Muscle of leg (tissue), 3 donors: ENCODE measurements at regions not wholly inside any gene's neighbourhood (a gene's known extent, or its start where the extent isn't known, plus 50 kb on each side); places are given as distances from the start of the nearest gene placed in this dataset.
A peak's percentile ranks its signal among the peaks of the same experiment; 100 is the strongest.

Experiments
- DNase-seq: peaks from one replicate; pipeline ENCODE4 v3.0.0; 2013
- H3K27ac ChIP-seq: one replicate; pipeline ENCODE4 v1.5.1; 2013; ENCODE audit warnings: mild to moderate bottlenecking, low read length, control low read depth
- H3K27me3 ChIP-seq: one replicate; pipeline ENCODE4 v1.6.1; 2013; ENCODE audit warnings: low read length; ENCODE audit not compliant: control insufficient read depth, insufficient read depth
- H3K36me3 ChIP-seq: one replicate; pipeline ENCODE4 v1.6.1; 2013; ENCODE audit warnings: low read length; ENCODE audit not compliant: control insufficient read depth, insufficient read depth
- H3K4me1 ChIP-seq: one replicate; pipeline ENCODE4 v1.6.1; 2013; ENCODE audit warnings: low read length; ENCODE audit not compliant: control insufficient read depth, insufficient read depth
- H3K4me3 ChIP-seq: one replicate; pipeline ENCODE4 v1.5.1; 2013; ENCODE audit warnings: low read length, control low read depth
- H3K9me3 ChIP-seq: replicated peaks from 2 replicates; pipeline ENCODE4 v1.6.1; 2013; ENCODE audit warnings: low read depth, low read length; ENCODE audit not compliant: control insufficient read depth
- WGBS: methylation state at CpG from one replicate; pipeline ENCODE4 v1.1.5; 2013; ENCODE audit warnings: missing lambda C conversion rate; ENCODE audit not compliant: insufficient coverage; 5-methylcytosine and 5-hydroxymethylcytosine counted together

GRCh38 chr4:153939570-153939969 is 150.7 kb upstream of the SFRP2 start:
- Histone ChIP-seq H3K27me3 (no peaks in the 10 kb centered on the region), H3K4me3 (no peak overlapping the region), H3K27ac (no peak overlapping the region), H3K36me3 (no peaks in the 10 kb centered on the region), H3K9me3 (no peaks in the 10 kb centered on the region), H3K4me1 (no peaks in the 10 kb centered on the region)
- WGBS, result no CpG with 5 or more reads among the region's 1 CpG
- DNase-seq, result peak; percentile 60

- Histone ChIP-seq H3K27me3 (no peaks in the 10 kb centered on the region), H3K4me1 (no peaks in the 10 kb centered on the region), H3K9me3 (no peaks in the 10 kb centered on the region), H3K4me3 (no peak overlapping the region), H3K36me3 (no peaks in the 10 kb centered on the region), H3K27ac (no peak overlapping the region)
- no CpG with 5 or more reads among the region's 4 CpGs for WGBS
- DNase-seq, result no peak
Observed at GRCh38 chr4:153938994-153939393, 150.1 kb upstream of the SFRP2 start.

DNA sequence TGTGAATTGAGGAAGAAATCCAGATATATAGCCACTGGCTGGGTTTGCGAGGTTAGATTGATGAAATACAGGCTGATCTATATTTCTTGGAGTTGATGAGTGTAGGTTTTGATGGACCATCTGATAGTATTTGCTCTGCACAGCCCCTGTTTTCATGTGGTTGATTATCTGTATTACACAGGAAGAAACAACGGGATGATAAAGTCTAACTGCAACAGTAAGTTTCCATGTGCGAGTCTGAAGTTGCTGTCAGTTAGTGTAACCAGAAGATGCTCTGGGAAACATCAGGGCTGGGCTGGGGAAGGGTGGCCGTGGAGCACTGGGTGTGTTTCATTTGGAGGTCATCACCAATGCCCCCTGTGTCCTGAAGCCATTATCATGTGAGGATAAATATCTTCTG is 148.4 kb upstream of the SFRP2 start:
- no peak for DNase-seq
- Histone ChIP-seq H3K27me3 (no peaks in the 10 kb centered on the region), H3K9me3 (no peaks in the 10 kb centered on the region), H3K4me1 (peaks cover 3% of the 10 kb centered on the region), H3K36me3 (no peaks in the 10 kb centered on the region), H3K27ac (no peak overlapping the region), H3K4me3 (no peak overlapping the region)
- 60% methylated on average over 4 of the region's 4 CpGs for whole genome bisulfite sequencing

DNA sequence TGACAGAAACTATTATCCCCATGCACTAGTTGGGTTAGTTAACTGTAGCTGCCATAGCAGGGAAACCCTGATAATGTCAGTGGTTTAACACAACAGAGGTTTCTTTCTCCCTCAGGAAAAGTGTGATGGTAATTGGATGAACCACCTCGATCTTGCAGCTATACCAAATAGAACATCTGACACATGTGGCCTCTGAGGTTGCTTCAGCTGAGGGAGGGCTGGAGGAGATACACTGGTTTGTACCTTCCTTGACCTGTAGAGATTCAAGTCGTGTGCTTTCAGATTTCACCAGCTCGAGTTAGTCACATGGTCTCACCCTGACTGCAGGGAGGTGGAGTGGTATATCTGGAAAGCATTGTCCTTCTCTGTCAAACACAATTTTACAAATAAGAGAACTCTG is 147.2 kb upstream of the SFRP2 start:
- Histone ChIP-seq H3K9me3 (no peaks in the 10 kb centered on the region), H3K4me1 (peaks cover 3% of the 10 kb centered on the region), H3K36me3 (no peaks in the 10 kb centered on the region), H3K4me3 (no peak overlapping the region), H3K27ac (no peak overlapping the region), H3K27me3 (no peaks in the 10 kb centered on the region)
- no peak for DNase-seq
- no CpG with 5 or more reads among the region's 3 CpGs for WGBS

GRCh38 chr4:153934688-153935017 is 145.8 kb upstream of the SFRP2 start:
- H3K36me3 ChIP-seq, result no peaks in the 10 kb centered on the region
- no peaks in the 10 kb centered on the region for H3K27me3 ChIP-seq
- H3K4me1 ChIP-seq, result peaks cover 3% of the 10 kb centered on the region
- H3K27ac ChIP-seq, result no peak overlapping the region
- H3K9me3 ChIP-seq, result no peaks in the 10 kb centered on the region
- peak; percentile 15 for DNase-seq
- WGBS, result no CpG with 5 or more reads among the region's 3 CpGs
- H3K4me3 ChIP-seq, result no peak overlapping the region

DNA sequence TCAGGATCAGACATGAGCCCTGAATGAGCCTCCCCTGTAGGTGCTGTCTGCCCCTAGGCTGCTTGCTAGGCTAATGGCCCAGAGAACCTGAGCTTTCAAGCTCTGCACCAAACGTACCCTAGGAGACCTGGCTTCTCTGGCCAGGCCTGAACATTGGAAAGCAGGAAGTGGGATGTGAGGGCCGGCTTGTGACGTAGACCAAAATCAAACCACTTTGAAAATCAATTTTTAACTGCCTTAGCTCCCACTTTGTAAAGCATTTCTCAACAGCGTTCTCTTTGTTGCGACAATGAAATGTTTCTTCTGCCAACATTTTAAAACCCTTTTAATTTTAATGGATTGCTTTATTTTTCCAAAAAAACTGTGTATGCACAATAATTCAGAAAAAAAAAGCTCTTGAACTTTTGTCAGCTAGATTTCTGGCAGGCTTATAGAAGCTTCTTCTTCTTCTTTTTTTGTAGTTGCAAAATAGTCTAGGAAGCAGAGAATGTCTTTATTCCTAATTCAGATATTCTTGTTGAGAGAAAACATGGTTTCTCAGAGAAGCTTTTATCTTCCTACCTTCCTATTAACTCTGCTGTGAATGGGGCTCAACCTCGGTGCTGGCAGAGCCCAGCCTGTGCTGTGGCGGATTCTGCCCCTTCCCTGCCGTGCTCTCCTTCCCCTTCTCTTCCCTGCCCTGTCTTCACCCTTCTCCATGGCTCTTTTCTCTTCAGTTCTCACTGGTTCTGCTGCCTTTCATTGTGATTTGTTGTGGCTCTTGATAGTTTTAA is 145.2 kb upstream of the SFRP2 start:
- Histone ChIP-seq H3K27me3 (no peaks in the 10 kb centered on the region), H3K4me1 (peaks cover 3% of the 10 kb centered on the region), H3K4me3 (no peak overlapping the region), H3K27ac (no peak overlapping the region), H3K9me3 (no peaks in the 10 kb centered on the region), H3K36me3 (no peaks in the 10 kb centered on the region)
- WGBS, result 64% methylated on average over 4 of the region's 8 CpGs
- peak; percentile 49 for DNase-seq

DNA sequence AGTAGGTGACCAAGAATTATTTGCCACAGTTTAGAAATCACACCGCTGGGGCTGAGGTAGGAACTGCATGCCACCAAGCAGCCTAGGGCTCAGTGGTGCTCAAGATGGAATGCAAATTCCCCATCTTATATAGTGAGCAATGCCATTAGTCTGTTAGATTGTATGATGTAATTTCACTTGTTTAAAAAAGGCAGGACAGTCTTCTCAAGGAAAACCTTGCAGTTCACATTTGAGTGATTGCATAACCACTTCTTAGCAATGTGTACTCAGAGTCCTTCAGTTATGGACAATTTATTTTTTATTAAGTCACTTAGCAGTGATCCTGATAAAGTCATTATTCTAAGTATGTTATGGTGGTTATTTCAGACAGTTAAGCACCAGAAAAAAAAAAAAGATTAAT is 142.9 kb upstream of the SFRP2 start:
- no CpG with 5 or more reads among the region's 1 CpG for WGBS
- Histone ChIP-seq H3K4me3 (no peak overlapping the region), H3K9me3 (no peaks in the 10 kb centered on the region), H3K36me3 (no peaks in the 10 kb centered on the region), H3K4me1 (peaks cover 3% of the 10 kb centered on the region), H3K27me3 (no peaks in the 10 kb centered on the region), H3K27ac (no peak overlapping the region)
- DNase-seq, result peak; percentile 46

- Histone ChIP-seq H3K27me3 (no peaks in the 10 kb centered on the region), H3K9me3 (no peaks in the 10 kb centered on the region), H3K36me3 (no peaks in the 10 kb centered on the region), H3K4me1 (peaks cover 3% of the 10 kb centered on the region), H3K27ac (no peak overlapping the region), H3K4me3 (no peak overlapping the region)
- WGBS, result 20% methylated on average over 2 of the region's 5 CpGs
- peak; percentile 7 for DNase-seq
Observed at GRCh38 chr4:153929675-153930074, 140.8 kb upstream of the SFRP2 start.

DNA sequence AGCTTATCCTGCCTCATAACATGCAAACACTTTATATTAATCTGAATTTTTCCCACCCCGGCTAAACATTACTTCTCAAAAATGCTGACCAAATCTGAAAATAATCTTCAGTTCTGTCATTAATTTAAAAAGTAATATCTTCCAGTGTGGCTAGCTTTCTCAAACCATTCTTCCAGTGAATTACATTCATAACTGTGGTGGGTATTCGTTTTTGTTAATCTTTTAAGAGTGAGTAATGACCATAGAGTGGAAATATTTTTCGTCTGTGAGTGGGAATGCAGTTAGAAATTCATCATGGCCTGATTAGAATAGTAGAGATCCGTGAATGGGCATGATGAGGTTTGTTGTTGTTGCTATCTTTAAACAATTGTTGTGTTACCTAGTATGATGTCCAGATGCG is 138.6 kb upstream of the SFRP2 start:
- no peaks in the 10 kb centered on the region for H3K9me3 ChIP-seq
- DNase-seq, result no peak
- no CpG with 5 or more reads among the region's 5 CpGs for WGBS
- no peaks in the 10 kb centered on the region for H3K27me3 ChIP-seq
- no peaks in the 10 kb centered on the region for H3K36me3 ChIP-seq
- no peak overlapping the region for H3K27ac ChIP-seq
- no peaks in the 10 kb centered on the region for H3K4me1 ChIP-seq
- no peak overlapping the region for H3K4me3 ChIP-seq

DNA sequence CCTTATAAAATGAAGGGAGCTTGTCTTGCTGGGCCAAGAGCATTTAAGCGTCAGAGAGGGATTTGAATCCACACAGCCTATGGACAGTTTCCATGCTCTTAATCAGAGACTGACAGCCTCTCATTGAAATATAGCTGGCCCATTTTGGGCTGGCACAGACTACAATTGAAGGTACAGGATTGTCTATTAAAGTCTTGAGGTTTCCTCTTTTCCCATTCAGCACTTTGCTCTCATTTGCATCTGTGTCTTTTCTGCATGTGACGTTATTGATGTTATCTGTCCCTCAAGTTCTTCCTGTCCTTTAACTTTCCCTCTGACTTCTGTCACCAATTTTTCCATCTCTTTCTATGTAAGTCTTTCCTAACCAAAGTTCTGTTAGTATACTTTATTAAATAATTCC is 133.3 kb upstream of the SFRP2 start:
- Histone ChIP-seq H3K27me3 (no peaks in the 10 kb centered on the region), H3K9me3 (no peaks in the 10 kb centered on the region), H3K36me3 (no peaks in the 10 kb centered on the region), H3K4me1 (no peaks in the 10 kb centered on the region), H3K27ac (no peak overlapping the region), H3K4me3 (no peak overlapping the region)
- no peak for DNase-seq
- 100% methylated on average over 1 of the region's 2 CpGs for WGBS

DNA sequence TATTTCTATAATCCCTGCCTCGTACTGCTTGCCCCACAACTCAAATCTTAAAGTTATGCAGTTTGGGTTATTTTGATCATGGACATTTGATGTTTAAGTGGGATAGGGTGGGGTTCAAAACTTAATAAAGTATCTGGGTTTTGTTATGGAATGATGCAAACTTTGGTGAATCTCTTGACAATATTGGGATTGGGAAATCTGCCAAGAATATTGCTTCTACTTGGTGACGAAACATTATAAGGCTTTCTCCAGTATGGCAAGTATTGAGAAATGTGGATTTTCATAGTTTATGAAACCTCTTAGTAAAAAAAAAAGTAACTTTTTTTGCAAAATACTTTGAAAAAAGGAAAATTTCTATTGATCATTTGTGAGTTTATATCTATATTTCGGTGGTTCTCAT is 130.8 kb upstream of the SFRP2 start:
- Histone ChIP-seq H3K4me3 (no peak overlapping the region), H3K4me1 (no peaks in the 10 kb centered on the region), H3K36me3 (no peaks in the 10 kb centered on the region), H3K27ac (no peak overlapping the region), H3K27me3 (no peaks in the 10 kb centered on the region), H3K9me3 (no peaks in the 10 kb centered on the region)
- WGBS, result 100% methylated on average over 1 of the region's 3 CpGs
- DNase-seq, result peak; percentile 16
